ENCODE measurements at regions not wholly inside any gene's neighbourhood (a gene's known extent, or its start where the extent isn't known, plus 50 kb on each side); places are given as distances from the start of the nearest gene placed in this dataset.

DNA sequence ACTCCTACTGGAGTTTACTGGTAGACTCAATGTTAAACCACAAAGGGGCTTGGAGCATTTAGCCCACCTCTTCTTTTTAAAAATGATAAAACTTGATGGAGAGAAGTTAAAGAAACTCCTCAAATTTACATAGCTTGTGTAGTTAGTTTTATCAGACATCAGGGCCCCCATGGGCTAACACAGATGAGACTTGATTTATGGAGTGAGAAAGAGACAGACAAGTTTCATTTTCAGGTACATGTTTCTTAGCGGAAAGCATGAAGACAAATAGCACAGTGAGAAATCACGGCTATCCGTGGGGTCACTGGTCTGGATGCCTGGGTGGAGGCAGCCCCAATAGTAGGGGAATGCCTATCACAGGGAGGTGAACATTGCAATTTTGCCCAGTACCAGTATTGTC, 173.6 kb downstream of the TFAP2B start:
- TF ChIP-seq, protein P1, sequence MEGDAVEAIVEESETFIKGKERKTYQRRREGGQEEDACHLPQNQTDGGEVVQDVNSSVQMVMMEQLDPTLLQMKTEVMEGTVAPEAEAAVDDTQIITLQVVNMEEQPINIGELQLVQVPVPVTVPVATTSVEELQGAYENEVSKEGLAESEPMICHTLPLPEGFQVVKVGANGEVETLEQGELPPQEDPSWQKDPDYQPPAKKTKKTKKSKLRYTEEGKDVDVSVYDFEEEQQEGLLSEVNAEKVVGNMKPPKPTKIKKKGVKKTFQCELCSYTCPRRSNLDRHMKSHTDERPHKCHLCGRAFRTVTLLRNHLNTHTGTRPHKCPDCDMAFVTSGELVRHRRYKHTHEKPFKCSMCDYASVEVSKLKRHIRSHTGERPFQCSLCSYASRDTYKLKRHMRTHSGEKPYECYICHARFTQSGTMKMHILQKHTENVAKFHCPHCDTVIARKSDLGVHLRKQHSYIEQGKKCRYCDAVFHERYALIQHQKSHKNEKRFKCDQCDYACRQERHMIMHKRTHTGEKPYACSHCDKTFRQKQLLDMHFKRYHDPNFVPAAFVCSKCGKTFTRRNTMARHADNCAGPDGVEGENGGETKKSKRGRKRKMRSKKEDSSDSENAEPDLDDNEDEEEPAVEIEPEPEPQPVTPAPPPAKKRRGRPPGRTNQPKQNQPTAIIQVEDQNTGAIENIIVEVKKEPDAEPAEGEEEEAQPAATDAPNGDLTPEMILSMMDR (optimal IDR thresholded peaks at IDR 0.05 in 1 of 3, IDR thresholded peaks at IDR 0.05 in 1 of 3, conservative IDR thresholded peaks at IDR 0.05 in 1 of 3; ENCODE audit: extremely low read depth in 1 of 3, insufficient read depth in 2 of 3, low read length in 3 of 3), result no peak
- no peak for TF ChIP-seq EZH2 (IDR thresholded peaks at IDR 0.05; ENCODE audit: low read length)

All from keratinocyte (primary cell).